NCI-H2171 (cell line): ENCODE measurements at regions not wholly inside any gene's neighbourhood (a gene's known extent, or its start where the extent isn't known, plus 50 kb on each side); places are given as distances from the start of the nearest gene placed in this dataset.
"Not testable (repeated sequence)": the region's sequence is repeated elsewhere in the genome, so short reads cannot be mapped to it uniquely, and the experiment has no call there.

ENCODE experiments used
- DNase-seq: peaks from one replicate; lab custom pipeline; 2025; lab: John Stamatoyannopoulos, UW

DNA sequence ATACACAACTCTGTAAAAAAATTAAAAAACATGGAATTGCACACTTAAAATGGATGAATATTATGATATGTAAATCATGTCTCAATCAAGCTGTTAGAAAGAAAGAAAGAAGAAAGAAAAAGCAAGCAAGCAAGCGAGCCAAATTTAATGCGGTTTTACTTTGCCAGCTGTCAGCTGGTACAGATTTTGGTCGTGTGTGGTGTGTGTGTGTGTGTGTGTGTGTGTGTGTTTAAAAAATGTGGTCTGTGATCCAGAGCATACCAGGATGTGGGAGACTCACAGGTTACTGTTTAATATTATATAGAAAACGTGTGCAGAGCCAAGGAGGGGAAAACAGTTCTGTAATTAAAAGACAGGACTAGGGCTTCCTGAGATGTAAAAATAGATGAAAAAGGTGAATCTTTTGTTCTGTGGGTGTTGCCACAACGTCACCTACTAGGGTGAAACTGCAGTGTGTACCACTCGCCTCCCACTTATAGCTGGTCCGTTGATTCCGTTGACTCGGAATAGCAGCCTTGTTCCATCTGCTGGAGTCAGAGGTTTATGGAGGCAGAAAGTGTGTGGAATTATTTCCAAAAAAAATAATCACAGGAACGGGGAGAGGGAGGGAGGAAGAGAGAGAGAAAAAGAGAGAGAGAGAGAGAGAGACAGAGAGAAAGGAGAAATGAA lies 197.7 kb downstream of the BCAS1 start:
- DNase-seq = peak; percentile 59

DNA sequence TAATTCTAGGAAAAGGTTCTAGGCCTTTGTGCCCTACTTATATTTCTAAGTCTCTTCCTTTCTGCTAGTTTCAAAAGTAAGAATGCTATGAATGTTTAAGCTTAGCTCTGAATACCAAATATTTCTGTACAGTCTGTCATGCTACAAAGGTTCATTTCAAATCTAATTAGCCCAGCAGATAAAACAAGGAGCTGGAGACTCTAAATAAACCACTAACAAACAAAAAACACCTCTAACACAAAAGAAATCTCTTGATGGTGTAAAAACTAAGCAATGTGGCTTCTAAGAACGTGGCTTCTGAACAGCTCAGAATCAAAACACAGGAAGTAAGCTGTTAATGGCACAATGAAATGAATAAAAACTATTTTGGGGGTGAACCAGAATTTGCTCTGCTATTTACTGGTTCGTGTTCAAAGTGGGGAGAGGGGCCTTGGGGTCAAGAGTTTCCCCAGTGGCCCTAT lies 198.3 kb downstream of the BCAS1 start:
- no peak for DNase-seq

DNA sequence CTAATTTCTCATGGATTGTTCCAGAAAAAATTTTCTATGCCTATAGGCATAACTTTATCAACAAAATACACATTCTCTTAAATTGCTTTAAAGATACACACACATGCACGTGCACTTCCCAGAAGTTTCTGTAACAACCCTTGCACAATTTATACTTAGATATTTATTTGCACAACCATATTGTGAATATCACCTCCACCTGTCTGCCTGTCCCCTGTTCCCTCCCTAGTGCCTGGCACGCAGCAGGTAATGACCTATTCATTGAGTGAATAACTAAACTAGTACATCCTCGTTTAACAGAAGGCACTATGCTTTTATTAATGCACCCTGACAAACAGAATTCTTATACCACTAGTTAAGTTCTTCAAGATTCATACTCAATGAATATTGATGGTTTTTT lies 198.9 kb downstream of the BCAS1 start:
- no peak for DNase-seq

DNA sequence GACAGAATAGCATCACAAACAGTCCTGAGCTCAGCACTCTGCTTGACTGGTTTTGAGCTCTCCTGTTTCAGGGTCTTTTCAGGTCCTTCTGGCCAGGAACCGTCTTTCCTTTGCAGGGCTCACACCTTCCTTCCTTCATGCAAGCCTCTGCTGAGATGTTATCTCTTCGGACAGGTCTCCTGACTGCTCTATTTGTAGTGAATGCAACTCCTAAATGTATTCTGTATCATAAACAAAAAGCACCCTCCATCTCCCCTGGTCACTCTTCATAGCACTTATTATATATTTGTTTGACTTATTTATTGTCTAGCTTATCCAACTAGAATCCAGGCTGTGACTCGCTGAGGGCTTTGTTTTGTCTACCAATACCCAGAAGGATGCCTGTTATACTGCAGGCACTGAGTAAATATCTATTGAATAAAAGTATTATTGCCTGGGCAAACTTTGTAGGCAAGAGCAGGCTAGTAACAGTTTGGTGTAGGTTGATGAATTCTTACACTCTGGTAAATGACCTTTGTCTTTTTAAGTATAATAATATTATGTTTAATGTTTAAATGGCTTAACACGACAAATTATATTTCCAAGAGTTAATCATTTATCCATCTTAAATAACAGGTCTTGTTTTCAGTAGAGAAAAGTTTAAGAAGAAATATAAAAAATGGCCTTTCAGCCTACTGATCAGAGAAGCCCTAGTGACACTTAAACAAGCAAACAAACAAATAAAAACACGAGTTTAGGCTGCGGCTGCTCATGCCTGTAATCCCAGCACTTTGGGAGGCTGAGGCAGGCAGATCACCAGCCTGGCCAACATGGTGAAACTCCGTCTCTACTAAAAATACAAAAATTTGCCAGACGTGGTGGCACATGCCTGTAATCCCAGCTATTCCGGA lies 199.7 kb downstream of the BCAS1 start:
- no peak for DNase-seq

DNA sequence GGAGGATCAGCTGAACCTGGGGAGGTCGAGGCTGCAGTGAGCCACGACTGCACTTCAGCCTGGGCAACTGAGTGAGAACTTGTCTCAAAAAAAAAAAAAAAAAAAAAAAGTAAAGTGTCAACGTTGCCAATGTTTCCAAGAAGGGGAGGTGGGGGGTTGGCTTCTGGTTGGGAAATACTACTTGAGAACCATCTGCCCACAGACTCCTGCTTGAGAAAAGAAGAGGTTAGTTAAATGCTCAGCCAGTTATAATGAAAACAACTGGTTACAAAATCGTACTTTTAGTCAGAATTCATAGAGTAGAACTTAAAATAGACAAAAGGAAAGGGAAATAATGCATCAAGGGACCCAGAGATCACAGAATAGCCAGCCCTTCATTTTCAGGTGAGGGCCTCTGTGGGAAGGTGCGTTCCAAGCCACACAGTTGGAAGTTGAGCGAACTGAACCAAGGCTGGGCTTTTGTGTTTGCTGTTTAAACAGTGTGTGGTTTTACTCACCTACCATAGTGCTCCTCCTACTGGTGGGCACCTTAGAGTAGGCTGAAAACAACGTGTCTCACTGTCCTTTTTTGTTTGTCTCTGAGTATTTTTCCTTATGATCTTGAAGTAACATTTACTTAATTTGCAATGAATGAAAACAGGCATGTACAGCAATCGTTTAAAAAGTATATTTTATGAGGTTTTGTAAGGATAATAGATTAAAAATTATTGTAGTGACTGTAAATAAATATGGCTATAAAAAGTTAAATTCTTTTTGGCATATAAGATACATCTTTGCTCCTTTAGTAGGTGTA lies 200.7 kb downstream of the BCAS1 start:
- DNase-seq = peak; percentile 92

DNA sequence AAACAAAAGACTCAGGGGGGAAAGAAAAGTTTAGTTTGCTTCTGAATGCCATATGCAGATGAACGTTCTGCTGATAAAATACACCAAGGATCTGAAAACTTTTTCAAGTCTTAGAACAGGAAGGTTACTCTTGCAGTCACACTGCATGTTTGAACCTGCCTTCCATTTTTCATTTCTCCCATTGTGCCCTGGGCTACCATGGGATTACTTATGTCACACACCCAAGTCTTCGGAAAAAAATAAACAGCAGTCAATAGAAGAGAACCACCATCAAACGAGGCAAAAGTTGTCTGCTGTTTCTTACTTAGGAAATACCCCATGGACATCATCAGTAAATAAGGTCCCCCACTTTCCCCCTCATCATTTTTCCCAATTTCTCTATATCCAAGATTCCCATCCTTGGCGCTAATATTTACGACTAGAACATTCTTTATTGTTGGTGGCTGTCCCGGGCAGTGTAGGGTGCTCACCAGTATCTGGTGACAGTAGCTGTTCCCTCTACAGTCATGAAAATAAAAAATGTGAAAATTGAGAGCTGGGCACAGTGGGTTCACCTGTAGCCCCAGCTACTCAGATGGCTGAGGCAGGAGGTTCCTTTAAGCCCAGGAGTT lies 202.5 kb downstream of the BCAS1 start:
- no peak for DNase-seq

DNA sequence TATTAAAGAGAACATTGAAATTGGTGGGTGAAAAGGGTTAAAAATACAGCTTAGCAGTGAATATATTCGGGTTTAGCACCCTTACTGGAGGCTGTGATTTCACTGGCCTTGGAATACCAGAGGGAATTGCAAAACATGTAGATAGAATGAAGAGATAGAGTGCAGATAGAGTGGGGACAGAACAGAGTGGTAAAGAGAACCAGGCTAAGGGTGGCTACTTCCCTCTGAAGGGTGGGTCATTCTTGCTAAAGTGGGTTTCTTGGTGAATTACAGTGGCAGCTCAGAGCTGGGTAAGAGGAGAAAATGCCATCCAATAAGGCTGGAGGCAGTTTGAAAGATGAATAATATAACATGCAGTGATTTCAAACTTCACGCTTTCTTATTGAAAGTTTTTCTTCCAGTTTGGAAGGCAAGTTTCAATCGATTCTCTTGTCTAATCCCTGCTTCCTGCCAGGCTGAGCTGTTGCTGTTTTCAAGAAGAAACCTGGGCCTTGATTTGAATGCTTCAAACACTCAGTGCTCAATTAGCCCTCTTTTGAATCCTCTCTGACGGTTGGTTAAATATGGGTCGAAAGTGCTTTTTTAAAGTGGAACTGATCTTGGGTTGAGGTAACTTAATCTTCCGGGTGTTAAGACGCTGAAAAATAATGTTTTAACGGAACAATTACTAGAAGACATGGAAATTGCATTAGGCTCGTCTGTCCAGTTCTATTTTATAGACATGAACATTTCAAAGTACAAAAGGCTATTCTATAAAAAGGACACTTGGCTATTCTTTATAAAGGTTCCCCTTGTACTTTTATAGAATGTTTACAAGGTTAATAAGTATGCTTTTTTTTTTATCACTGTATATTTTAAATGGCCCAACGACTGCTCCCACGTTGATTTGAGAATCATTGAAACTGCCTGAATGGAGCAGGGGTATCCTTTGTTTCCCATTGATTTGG lies 203.3 kb downstream of the BCAS1 start:
- peak; percentile 23 for DNase-seq

DNA sequence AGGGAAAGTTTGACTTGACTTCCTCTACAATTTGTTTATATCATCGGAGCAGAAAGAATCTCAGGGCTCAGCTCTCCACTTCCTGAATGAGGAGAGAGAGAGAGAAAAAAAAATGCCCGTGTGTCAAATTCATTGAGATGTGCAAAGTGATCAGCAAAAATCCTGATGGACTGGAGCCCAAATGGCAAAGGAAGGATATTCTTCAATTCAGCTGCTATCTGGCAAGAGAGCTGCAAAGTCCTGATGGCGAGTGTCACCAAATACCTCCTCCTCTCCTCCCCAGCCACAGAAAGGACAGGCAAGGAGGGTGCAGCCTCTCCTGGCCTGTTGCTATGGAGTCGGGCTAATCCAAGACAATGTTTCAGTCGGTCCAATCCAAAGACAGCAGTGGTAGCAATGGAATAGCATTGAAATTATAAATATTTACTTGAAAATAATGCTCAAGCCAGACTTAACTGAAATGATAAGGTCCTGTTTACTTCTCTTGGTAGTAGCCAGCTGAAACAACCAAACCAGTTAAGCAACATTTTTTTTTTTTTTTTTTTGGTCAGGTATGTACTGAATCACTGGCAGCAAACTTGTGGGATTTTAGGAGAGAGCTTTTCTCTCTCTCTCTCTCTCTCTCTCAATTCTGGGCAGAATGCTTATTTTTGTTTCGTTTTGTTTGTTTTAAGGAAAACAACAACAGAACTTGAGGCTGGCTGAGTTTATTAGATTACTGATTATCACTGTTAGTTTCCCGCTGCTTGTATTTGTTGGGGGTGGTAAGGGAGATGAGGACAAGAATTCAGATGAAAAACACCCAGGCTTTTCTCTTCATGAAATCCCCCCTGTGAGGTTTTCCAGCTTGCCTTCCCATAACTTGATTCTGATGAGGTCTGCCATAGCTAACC lies 204.2 kb downstream of the BCAS1 start:
- peak; percentile 36 for DNase-seq

DNA sequence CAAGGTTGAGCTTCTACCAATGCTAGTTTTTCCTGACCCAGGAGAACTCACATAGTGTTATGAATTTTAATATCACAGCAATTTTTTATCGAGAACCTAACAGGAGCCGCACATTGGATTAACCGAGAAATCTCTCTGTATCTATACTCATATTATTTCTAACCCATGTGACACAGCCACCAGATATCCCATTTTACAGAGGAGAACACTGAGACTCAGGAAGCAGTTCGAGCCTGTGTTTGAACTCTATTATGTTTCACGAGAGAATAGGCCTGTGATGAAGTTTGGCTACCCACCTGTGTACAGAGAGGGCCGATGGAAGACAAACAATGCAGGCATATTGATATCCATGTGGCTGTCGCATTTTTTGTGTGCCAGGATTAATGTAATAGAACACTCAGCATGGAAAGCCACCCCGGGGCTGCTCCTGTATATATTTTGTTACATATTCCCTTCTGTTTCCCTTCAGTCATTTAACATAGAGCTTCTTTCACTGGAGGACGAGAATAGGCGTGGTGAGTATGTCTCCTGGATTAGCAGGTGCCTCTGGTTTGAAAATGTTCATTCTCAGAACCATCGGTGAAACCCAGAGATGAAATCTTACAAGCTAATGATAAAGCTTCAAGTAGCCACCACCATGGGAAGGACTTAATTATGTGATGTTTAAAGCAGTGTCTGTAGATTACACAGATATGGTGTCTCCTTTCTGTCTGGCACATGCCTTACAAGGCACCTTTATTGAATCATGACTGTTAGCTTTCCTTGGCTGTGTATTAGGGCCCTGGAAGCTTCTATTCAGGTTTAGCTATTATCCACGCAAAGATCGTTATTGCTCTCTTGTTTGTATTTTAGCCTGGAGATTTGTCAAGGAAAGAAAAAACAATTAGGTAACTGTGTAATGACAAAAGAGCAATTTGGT lies 205.4 kb downstream of the BCAS1 start:
- DNase-seq = peak; percentile 26

DNA sequence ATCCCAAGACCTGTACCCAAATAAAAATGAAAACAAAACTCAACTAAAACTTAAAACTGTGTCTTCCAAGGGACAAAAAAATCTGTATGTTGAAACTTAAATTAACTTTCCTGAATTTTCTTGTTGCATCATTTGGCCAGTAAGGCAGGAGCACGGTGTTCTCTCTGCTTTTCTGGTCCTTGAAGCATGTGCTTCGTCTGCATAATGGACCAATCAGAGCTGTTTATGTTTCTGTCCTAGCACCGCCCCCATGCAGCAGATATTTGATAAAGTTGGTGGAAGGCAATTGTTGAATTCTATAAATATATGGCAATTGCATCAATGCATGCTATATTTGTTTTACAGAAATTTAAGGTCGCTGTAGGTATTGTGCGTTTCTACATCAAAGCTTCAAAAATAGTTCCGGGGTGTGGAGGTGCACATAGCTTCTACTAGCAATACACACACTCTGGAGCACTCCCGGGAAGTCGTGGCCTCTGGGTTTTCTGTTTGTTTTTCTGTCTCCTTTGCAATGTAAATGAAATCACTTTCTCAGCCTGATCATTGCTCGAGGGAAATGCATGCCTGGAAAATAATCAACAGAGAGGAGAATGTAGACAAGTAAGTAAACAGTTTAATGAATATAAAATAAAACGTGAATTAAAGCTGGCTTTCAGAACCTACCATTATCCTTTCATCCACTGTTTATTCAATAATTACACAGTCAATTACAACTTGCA lies 206.3 kb downstream of the BCAS1 start:
- DNase-seq = not testable (repeated sequence)

DNA sequence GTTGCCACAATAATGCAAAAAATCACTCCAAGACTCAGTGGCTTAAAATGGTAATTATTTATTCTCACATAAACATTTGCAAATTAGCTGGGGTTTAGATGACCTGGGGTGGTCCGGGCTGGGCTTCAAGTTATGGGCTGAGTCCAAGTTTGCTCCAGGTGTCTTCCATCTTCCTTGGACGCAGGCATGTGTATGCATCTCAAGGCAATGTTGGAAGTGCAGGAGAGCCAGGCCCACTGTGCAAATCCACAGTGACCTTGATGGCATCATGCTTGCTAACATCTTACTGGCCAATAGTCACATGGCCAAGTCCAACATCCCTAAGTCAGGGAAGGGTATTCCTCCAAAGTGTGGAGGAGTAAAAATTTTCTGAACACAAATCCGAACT lies 206.9 kb downstream of the BCAS1 start:
- not testable (repeated sequence) for DNase-seq

DNA sequence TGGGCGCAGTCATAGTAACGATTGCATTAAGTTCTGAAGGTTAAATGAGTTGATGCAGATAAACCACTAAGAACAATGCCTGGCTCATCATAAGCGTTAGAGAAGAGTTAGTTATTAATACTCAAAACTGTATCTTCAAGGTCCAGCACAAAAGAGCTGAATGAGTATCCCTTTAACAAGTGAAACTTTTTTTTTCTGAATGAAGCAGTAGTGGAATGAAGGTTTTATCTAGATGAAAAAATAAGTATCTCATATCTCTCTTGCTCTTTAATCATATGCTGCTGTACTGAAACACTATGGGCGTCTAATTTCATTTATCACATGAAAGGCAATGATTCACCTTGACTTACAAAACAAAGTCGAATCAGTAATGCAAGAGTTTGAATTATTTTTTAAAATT lies 207.4 kb downstream of the BCAS1 start:
- DNase-seq = not testable (repeated sequence)

DNA sequence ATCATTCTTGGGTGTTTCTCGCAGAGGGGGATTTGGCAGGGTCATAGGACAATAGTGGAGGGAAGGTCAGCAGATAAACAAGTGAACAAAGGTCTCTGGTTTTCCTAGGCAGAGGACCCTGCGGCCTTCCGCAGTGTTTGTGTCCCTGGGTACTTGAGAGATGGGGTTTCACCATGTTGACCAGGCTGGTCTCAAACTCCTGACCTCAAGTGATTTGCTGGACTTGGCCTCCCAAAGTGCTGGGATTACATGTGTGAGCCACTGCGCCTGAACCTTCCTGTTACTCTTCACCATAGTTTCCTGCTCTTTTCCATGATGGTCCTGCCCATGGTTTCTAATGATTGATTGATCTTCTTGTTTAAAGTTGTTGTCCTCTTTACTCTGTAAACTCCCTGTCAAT lies 207.9 kb downstream of the BCAS1 start:
- not testable (repeated sequence) for DNase-seq

DNA sequence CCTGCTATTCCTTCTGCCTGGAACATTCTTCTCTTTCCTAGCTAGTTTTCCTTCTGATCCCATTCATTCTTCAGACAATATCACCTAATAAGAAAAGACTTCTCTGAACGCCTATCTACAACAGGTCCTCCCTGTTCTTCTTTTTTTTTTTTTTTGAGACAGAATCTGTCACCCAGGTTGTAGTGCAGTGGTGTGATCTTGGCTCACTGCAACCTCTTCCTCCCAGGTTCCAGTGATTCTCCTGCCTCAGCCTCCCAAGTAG lies 208.3 kb downstream of the BCAS1 start:
- DNase-seq = not testable (repeated sequence)

DNA sequence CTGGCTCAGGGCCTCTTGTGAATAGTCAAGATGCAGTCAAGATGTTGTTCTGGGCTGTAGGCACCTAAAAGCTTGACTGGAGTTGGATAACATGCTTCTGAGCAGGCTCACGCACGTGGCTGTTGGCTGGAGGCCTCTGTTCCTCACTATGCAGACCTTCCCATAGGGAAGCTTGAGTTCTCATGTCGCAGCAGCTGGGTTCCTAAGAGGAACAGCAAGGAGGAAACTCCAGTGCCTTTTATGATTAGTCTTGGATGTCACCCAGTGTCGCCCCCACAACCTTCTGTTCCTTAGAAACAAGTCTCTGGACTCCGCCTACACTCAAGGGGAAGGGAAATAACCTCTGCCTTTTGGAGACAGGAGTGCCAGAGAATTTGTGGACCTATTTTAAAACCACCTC lies 210.7 kb downstream of the BCAS1 start:
- peak; percentile 58 for DNase-seq

DNA sequence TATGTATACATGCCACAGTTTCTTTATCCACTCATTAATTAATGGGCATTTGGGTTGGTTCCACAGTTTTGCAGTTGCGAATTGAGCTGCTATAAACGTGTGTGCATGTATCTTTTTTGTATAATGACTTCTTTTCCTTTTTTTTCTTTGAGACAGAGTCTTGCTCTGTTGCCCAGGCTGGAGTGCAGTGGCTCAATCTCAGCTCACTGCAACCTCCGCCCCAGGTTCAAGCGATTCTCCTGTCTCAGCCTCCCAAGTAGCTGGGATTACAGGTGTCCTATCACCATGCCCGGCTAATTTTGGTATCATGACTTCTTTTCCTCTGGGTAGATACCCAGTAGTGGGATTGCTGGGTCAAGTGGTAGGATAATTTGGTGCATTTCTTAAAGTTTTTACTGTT lies 211.4 kb downstream of the BCAS1 start:
- DNase-seq = not testable (repeated sequence)

DNA sequence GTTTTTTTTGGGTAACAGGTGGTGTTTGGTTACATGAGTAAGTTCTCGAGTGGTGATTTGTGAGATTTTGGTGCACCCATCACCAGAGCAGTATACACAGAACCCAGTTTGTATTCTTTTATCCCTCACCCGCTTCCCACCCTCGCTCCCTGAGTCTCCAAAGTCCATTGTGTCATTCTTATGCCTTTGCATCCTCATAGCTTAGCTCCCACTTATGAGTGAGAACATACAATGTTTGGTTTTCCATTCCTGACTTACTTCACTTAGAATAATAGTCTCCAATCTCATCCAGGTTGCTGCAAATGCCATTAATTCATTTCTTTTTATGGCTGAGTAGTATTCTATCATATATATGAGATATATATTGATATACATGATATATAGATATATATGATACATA lies 211.9 kb downstream of the BCAS1 start:
- DNase-seq = not testable (repeated sequence)

DNA sequence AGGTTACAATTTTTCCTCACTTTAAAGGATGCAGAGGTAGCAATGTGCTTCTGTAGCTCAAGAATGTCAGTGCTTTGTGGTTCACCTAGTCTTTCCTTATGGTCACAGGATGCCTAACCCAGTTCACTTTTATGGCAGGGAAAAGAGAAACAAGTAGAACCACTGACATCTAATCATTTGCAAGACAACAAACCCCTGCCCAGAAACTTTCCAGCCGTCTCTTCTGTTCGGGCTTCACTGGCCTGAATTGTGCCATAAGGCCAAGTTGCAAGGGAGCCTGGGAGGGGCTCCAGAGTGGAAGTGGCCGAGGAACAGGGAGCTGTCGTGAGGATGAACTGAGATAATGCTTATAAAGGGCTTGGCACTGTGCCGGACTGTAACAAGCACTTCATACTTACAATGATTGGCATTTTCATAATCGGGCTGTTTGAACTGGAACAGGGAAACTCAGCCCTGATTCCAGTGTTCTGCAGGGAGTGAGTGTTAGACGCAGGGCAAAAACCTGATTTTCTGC lies 212.6 kb downstream of the BCAS1 start:
- DNase-seq = peak; percentile 47
